ENCODE measurements at regions not wholly inside any gene's neighbourhood (a gene's known extent, or its start where the extent isn't known, plus 50 kb on each side); places are given as distances from the start of the nearest gene placed in this dataset.

- Histone ChIP-seq H3K9ac (ENCODE audit: low read depth in 1 of 2, low read length in 2 of 2) (no peak overlapping the region), H3K27ac (ENCODE audit: low read depth in 1 of 2, low read length in 2 of 2) (no peak overlapping the region), H3K4me3 (ENCODE audit: low read depth in 1 of 3, low read length in 3 of 3) (no peak overlapping the region), H3K27me3 (ENCODE audit: control insufficient read depth in 4 of 4, insufficient read depth in 4 of 4, low read length in 3 of 4) (no peaks in the 10 kb centered on the region), H3K9me3 (ENCODE audit: control insufficient read depth in 4 of 4, low read length in 3 of 4) (no peaks in the 10 kb centered on the region), H3K4me1 (ENCODE audit: control insufficient read depth in 4 of 4, insufficient read depth in 4 of 4, low read length in 3 of 4) (no peaks in the 10 kb centered on the region), H3K36me3 (ENCODE audit: control insufficient read depth in 4 of 4, insufficient read depth in 3 of 4, low read depth in 1 of 4, low read length in 3 of 4) (no peaks in the 10 kb centered on the region)
- DNase-seq (ENCODE audit: low spot score), result no peak
- TF ChIP-seq SP1 (IDR thresholded peaks at IDR 0.05) (no peak), CTCF (IDR thresholded peaks at IDR 0.05; ENCODE audit: low read depth, low read length, missing input control) (no peak), JUND (IDR thresholded peaks at IDR 0.05) (no peak), HNF4A (conservative IDR thresholded peaks at IDR 0.05) (no peak), FOXA2 (IDR thresholded peaks at IDR 0.05) (no peak), GABPA (IDR thresholded peaks at IDR 0.05 in 1 of 2, conservative IDR thresholded peaks at IDR 0.05 in 1 of 2) (no peak), RAD21 (IDR thresholded peaks at IDR 0.05) (no peak), ZBTB33 (IDR thresholded peaks at IDR 0.05) (no peak), EGR1 (IDR thresholded peaks at IDR 0.05; ENCODE audit: low read depth in 2 of 2) (no peak), FOXA1 (IDR thresholded peaks at IDR 0.05) (no peak), NR2F2 (IDR thresholded peaks at IDR 0.05) (no peak), YY1 (IDR thresholded peaks at IDR 0.05) (no peak), RXRA (IDR thresholded peaks at IDR 0.05) (no peak), TAF1 (conservative IDR thresholded peaks at IDR 0.05) (no peak), HNF4G (IDR thresholded peaks at IDR 0.05) (no peak)
- TF ChIP-seq, protein P1, sequence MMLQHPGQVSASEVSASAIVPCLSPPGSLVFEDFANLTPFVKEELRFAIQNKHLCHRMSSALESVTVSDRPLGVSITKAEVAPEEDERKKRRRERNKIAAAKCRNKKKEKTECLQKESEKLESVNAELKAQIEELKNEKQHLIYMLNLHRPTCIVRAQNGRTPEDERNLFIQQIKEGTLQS (IDR thresholded peaks at IDR 0.05), result no peak
- TF ChIP-seq, protein P2, sequence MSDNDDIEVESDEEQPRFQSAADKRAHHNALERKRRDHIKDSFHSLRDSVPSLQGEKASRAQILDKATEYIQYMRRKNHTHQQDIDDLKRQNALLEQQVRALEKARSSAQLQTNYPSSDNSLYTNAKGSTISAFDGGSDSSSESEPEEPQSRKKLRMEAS (IDR thresholded peaks at IDR 0.05), result no peak
- TF ChIP-seq, protein P3, sequence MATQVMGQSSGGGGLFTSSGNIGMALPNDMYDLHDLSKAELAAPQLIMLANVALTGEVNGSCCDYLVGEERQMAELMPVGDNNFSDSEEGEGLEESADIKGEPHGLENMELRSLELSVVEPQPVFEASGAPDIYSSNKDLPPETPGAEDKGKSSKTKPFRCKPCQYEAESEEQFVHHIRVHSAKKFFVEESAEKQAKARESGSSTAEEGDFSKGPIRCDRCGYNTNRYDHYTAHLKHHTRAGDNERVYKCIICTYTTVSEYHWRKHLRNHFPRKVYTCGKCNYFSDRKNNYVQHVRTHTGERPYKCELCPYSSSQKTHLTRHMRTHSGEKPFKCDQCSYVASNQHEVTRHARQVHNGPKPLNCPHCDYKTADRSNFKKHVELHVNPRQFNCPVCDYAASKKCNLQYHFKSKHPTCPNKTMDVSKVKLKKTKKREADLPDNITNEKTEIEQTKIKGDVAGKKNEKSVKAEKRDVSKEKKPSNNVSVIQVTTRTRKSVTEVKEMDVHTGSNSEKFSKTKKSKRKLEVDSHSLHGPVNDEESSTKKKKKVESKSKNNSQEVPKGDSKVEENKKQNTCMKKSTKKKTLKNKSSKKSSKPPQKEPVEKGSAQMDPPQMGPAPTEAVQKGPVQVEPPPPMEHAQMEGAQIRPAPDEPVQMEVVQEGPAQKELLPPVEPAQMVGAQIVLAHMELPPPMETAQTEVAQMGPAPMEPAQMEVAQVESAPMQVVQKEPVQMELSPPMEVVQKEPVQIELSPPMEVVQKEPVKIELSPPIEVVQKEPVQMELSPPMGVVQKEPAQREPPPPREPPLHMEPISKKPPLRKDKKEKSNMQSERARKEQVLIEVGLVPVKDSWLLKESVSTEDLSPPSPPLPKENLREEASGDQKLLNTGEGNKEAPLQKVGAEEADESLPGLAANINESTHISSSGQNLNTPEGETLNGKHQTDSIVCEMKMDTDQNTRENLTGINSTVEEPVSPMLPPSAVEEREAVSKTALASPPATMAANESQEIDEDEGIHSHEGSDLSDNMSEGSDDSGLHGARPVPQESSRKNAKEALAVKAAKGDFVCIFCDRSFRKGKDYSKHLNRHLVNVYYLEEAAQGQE (IDR thresholded peaks at IDR 0.05), result no peak
- WGBS, result 60% methylated on average over 8 of the region's 8 CpGs
Measured at GRCh38 chr10:10516346-10517130, 501.1 kb upstream of the CELF2 start.
